Keratinocyte (primary cell): ENCODE measurements at regions not wholly inside any gene's neighbourhood (a gene's known extent, or its start where the extent isn't known, plus 50 kb on each side); places are given as distances from the start of the nearest gene placed in this dataset.
A peak's percentile ranks its signal among the peaks of the same experiment; 100 is the strongest.

Experiments
- DNase-seq: peaks from one replicate; pipeline ENCODE4 v3.0.0-alpha.2; 2011; ENCODE audit warnings: low read depth, missing footprints, low spot score
- FAIRE-seq: peaks from 2 replicates; lab custom pipeline; 2011; peaks lifted over from hg19 to GRCh38; lab: Jason Lieb, UNC
- H2AFZ ChIP-seq: 2 replicates; pipeline ENCODE4 v1.6.0; 2012; ENCODE audit warnings: low read length, control low read depth, inconsistent platforms; ENCODE audit not compliant: control insufficient read depth
- H3K27ac ChIP-seq: 2 replicates; pipeline ENCODE4 v1.5.1; 2011; ENCODE audit warnings: low read length; ENCODE audit not compliant: control insufficient read depth, insufficient read depth
- H3K27me3 ChIP-seq: 3 replicates; pipeline ENCODE4 v1.6.0; 2011; ENCODE audit warnings: low read length; ENCODE audit not compliant: control insufficient read depth, insufficient read depth; ENCODE audit errors: extremely low read depth
- H3K36me3 ChIP-seq, 2 experiments: 2 replicates in 1 of 2; 3 replicates in 1 of 2; pipeline ENCODE4 v1.5.1; 2011; ENCODE audit warnings: low read length in 2 of 2, mild to moderate bottlenecking in 1 of 2; ENCODE audit not compliant: control insufficient read depth in 2 of 2, insufficient read depth in 2 of 2; ENCODE audit errors: extremely low read depth in 1 of 2
- H3K4me1 ChIP-seq: 3 replicates; pipeline ENCODE4 v1.5.1; 2011; ENCODE audit warnings: low read length; ENCODE audit not compliant: control insufficient read depth, insufficient read depth; ENCODE audit errors: extremely low read depth
- H3K4me2 ChIP-seq: 3 replicates; pipeline ENCODE4 v1.6.0; 2011; ENCODE audit warnings: low read depth, low read length; ENCODE audit not compliant: control insufficient read depth, insufficient read depth; ENCODE audit errors: extremely low read depth
- H3K4me3 ChIP-seq, 3 experiments: fragments of 200-600 bp in 1 of 3; sonication (generic) in 1 of 3; 2 replicates in 2 of 3; 3 replicates in 1 of 3; pipeline ENCODE4 v1.5.1; 2011 to 2016; ENCODE audit warnings: low read length in 3 of 3, mild to moderate bottlenecking in 3 of 3, control low read depth in 2 of 3, inconsistent platforms in 1 of 3, low read depth in 1 of 3, mixed read lengths in 1 of 3, mixed run types in 1 of 3, moderate library complexity in 1 of 3; ENCODE audit not compliant: control insufficient read depth in 2 of 3, insufficient read depth in 2 of 3; ENCODE audit errors: extremely low read depth in 1 of 3
- H3K79me2 ChIP-seq: 2 replicates; pipeline ENCODE4 v1.6.0; 2012; ENCODE audit warnings: low read length; ENCODE audit not compliant: control insufficient read depth, insufficient read depth
- H3K9ac ChIP-seq: 3 replicates; pipeline ENCODE4 v1.6.0; 2011; ENCODE audit warnings: low read length; ENCODE audit not compliant: control insufficient read depth, insufficient read depth; ENCODE audit errors: extremely low read depth
- H3K9me1 ChIP-seq: 3 replicates; pipeline ENCODE4 v1.6.0; 2011; ENCODE audit warnings: low read length; ENCODE audit not compliant: control insufficient read depth, insufficient read depth; ENCODE audit errors: extremely low read depth
- H3K9me3 ChIP-seq: 2 replicates; pipeline ENCODE4 v1.5.1; 2012; ENCODE audit warnings: low read depth, low read length; ENCODE audit not compliant: control insufficient read depth
- H4K20me1 ChIP-seq: 3 replicates; pipeline ENCODE4 v1.6.0; 2011; ENCODE audit warnings: low read length; ENCODE audit not compliant: control insufficient read depth, insufficient read depth; ENCODE audit errors: extremely low read depth
- CTCF ChIP-seq, 3 experiments: IDR thresholded peaks in 1 of 3; conservative IDR thresholded peaks in 1 of 3; optimal IDR thresholded peaks in 1 of 3; 2 replicates in 2 of 3; 3 replicates in 1 of 3; pipeline versions ENCODE3 to v1.5.1; 2011; ENCODE audit warnings: low read length in 3 of 3, mild to moderate bottlenecking in 3 of 3, moderate library complexity in 2 of 3, control low read depth in 1 of 3, inconsistent platforms in 1 of 3; ENCODE audit not compliant: insufficient read depth in 2 of 3; ENCODE audit errors: extremely low read depth in 1 of 3
- EZH2 ChIP-seq: IDR thresholded peaks from one replicate; pipeline ENCODE4 v1.6.1; 2012; ENCODE audit warnings: inconsistent platforms, mild to moderate bottlenecking, low read length, moderate library complexity
- dilution Hi-C: fragments of 300-500 bp; cut with MboI; formaldehyde crosslinking; loops from one replicate; pipeline ENCODE4 v1.7.0; 2020; ENCODE audit warnings: low sequenced_read_pairs; ENCODE audit not compliant: extremely low pct_ligation_motif_present

- Histone ChIP-seq H4K20me1 (no peaks in the 10 kb centered on the region), H3K9me1 (no peaks in the 10 kb centered on the region), H3K27me3 (no peaks in the 10 kb centered on the region), H3K27ac (no peak overlapping the region), H3K4me3 (no peak overlapping the region), H3K4me1 (peaks cover 8% of the 10 kb centered on the region), H3K79me2 (no peaks in the 10 kb centered on the region), H3K4me2 (no peak overlapping the region), H3K9ac (no peak overlapping the region), H3K9me3 (no peaks in the 10 kb centered on the region), H3K36me3 (no peaks in the 10 kb centered on the region), H2AFZ (no peak overlapping the region)
- FAIRE-seq (peak; percentile 5), DNase-seq (no peak)
- TF ChIP-seq EZH2 = no peak
- no peak for TF ChIP-seq CTCF (optimal IDR thresholded peaks at IDR 0.05 in 1 of 3, IDR thresholded peaks at IDR 0.05 in 1 of 3, conservative IDR thresholded peaks at IDR 0.05 in 1 of 3; ENCODE audit: extremely low read depth in 1 of 3, insufficient read depth in 2 of 3, low read length in 3 of 3)
- dilution Hi-C loops = no loop called here
These were observed 101.8 kb downstream of the PCSK1 start for GRCh38 chr5:96331210-96331609.

GRCh38 chr5:96330530-96331140 is 102.4 kb downstream of the PCSK1 start:
- Histone ChIP-seq H4K20me1 (no peaks in the 10 kb centered on the region), H3K27ac (no peak overlapping the region), H3K9ac (no peak overlapping the region), H3K9me1 (no peaks in the 10 kb centered on the region), H3K79me2 (no peaks in the 10 kb centered on the region), H3K4me2 (no peak overlapping the region), H3K36me3 (no peaks in the 10 kb centered on the region), H3K4me1 (peaks cover 3% of the 10 kb centered on the region), H3K9me3 (no peaks in the 10 kb centered on the region), H3K27me3 (no peaks in the 10 kb centered on the region), H2AFZ (no peak overlapping the region), H3K4me3 (no peak overlapping the region)
- dilution Hi-C loops = no loop called here
- FAIRE-seq (peak; percentile 5), DNase-seq (no peak)
- no peak for TF ChIP-seq CTCF (optimal IDR thresholded peaks at IDR 0.05 in 1 of 3, IDR thresholded peaks at IDR 0.05 in 1 of 3, conservative IDR thresholded peaks at IDR 0.05 in 1 of 3; ENCODE audit: extremely low read depth in 1 of 3, insufficient read depth in 2 of 3, low read length in 3 of 3)
- no peak for TF ChIP-seq EZH2
